ENCODE measurements at regions not wholly inside any gene's neighbourhood (a gene's known extent, or its start where the extent isn't known, plus 50 kb on each side); places are given as distances from the start of the nearest gene placed in this dataset.

DNA sequence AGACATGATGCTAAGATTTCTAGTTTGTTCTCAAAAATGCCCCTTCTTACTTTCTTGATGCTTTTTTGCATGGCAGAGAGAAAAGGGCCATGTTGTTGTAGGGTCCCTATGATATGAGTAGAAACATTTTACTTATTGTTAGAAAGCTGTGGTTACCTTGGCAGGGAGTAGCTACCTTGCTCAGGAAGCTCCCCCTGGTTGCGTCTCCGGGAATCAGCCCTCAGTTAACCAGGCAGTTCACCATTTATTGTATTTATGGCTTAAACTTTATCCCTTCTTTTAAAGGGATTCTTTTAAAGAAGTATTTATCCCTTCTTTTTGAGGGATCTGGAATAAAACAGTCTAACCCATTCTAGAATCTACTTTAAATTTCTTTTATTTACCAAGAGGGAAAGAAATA is 113.9 kb upstream of the PROKR2 start:
- Histone ChIP-seq H3K79me2 (ENCODE audit: low read length) (no peaks in the 10 kb centered on the region), H3K36me3 (replicated peaks; ENCODE audit: low read depth, low read length) (no peaks in the 10 kb centered on the region), H2AFZ (ENCODE audit: low read depth, low read length) (no peak overlapping the region), H3K27ac (ENCODE audit: low read length) (no peak overlapping the region), H4K20me1 (ENCODE audit: insufficient read depth, low read length) (no peaks in the 10 kb centered on the region), H3K9me3 (ENCODE audit: insufficient read depth, low read length) (no peaks in the 10 kb centered on the region), H3K4me1 (ENCODE audit: low read length) (no peaks in the 10 kb centered on the region), H3K4me2 (ENCODE audit: low read length) (no peak overlapping the region), H3K4me3 (ENCODE audit: low read length) (no peak overlapping the region), H3K27me3 (ENCODE audit: low read depth, low read length) (peaks cover 47% of the 10 kb centered on the region; the same call in 1 of the 2 replicates), H3K9ac (ENCODE audit: low read length) (no peak overlapping the region)
- TF ChIP-seq CTCF (IDR thresholded peaks at IDR 0.05; ENCODE audit: low read depth, low read length) (no peak), EZH2phosphoT487 (IDR thresholded peaks at IDR 0.05; ENCODE audit: low read depth) (no peak)

DNA sequence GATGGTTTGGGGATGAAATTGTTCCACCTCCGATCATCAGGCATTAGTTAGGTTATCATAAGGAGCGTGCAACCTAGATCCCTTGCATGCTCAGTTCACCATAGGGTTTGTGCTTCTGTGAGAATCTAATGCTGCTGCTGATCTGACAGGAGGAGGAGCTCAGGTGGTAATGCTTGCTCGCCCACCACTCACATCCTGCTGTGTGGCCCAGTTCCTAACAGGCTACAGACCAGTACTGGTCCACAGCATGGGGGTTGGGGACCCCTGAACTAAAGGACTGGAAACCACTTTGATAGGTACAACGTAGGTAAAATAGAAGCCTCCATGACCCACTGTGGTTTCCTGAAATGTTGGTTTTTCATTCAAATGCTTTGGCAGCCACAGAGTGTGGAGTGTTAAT is 109.3 kb upstream of the PROKR2 start:
- Histone ChIP-seq H3K27ac (ENCODE audit: low read length) (no peak overlapping the region), H3K4me1 (ENCODE audit: low read length) (no peaks in the 10 kb centered on the region), H2AFZ (ENCODE audit: low read depth, low read length) (no peak overlapping the region), H3K4me3 (ENCODE audit: low read length) (no peak overlapping the region), H3K9ac (ENCODE audit: low read length) (no peak overlapping the region), H3K79me2 (ENCODE audit: low read length) (no peaks in the 10 kb centered on the region), H3K4me2 (ENCODE audit: low read length) (no peak overlapping the region), H4K20me1 (ENCODE audit: insufficient read depth, low read length) (no peaks in the 10 kb centered on the region), H3K27me3 (ENCODE audit: low read depth, low read length) (peaks cover 33% of the 10 kb centered on the region; the same call in 1 of the 2 replicates), H3K36me3 (replicated peaks; ENCODE audit: low read depth, low read length) (no peaks in the 10 kb centered on the region), H3K9me3 (ENCODE audit: insufficient read depth, low read length) (no peaks in the 10 kb centered on the region)
- TF ChIP-seq EZH2phosphoT487 (IDR thresholded peaks at IDR 0.05; ENCODE audit: low read depth), result no peak
- no peak for TF ChIP-seq CTCF (IDR thresholded peaks at IDR 0.05; ENCODE audit: low read depth, low read length)

GRCh38 chr20:5416086-5416485 is 99.3 kb upstream of the PROKR2 start:
- TF ChIP-seq EZH2phosphoT487 (IDR thresholded peaks at IDR 0.05; ENCODE audit: low read depth) (no peak), CTCF (IDR thresholded peaks at IDR 0.05; ENCODE audit: low read depth, low read length) (no peak)
- Histone ChIP-seq H3K4me3 (ENCODE audit: low read length) (no peak overlapping the region), H3K27me3 (ENCODE audit: low read depth, low read length) (peaks cover 50% of the 10 kb centered on the region), H3K36me3 (replicated peaks; ENCODE audit: low read depth, low read length) (no peaks in the 10 kb centered on the region), H3K9me3 (ENCODE audit: insufficient read depth, low read length) (no peaks in the 10 kb centered on the region), H3K4me1 (ENCODE audit: low read length) (no peaks in the 10 kb centered on the region), H3K27ac (ENCODE audit: low read length) (no peak overlapping the region), H4K20me1 (ENCODE audit: insufficient read depth, low read length) (no peaks in the 10 kb centered on the region), H2AFZ (ENCODE audit: low read depth, low read length) (no peak overlapping the region), H3K9ac (ENCODE audit: low read length) (no peak overlapping the region), H3K4me2 (ENCODE audit: low read length) (no peak overlapping the region), H3K79me2 (ENCODE audit: low read length) (no peaks in the 10 kb centered on the region)

GRCh38 chr20:5413394-5413793 is 96.6 kb upstream of the PROKR2 start:
- no peak overlapping the region for H3K27ac ChIP-seq (ENCODE audit: low read length)
- H3K36me3 ChIP-seq (replicated peaks; ENCODE audit: low read depth, low read length), result no peaks in the 10 kb centered on the region
- H4K20me1 ChIP-seq (ENCODE audit: insufficient read depth, low read length), result no peaks in the 10 kb centered on the region
- no peak overlapping the region for H2AFZ ChIP-seq (ENCODE audit: low read depth, low read length)
- no peak overlapping the region for H3K9ac ChIP-seq (ENCODE audit: low read length)
- H3K27me3 ChIP-seq (ENCODE audit: low read depth, low read length), result peaks cover 68% of the 10 kb centered on the region
- TF ChIP-seq EZH2phosphoT487 (IDR thresholded peaks at IDR 0.05; ENCODE audit: low read depth), result no peak
- no peak for TF ChIP-seq CTCF (IDR thresholded peaks at IDR 0.05; ENCODE audit: low read depth, low read length)
- H3K4me3 ChIP-seq (ENCODE audit: low read length), result no peak overlapping the region
- H3K79me2 ChIP-seq (ENCODE audit: low read length), result no peaks in the 10 kb centered on the region
- no peaks in the 10 kb centered on the region for H3K9me3 ChIP-seq (ENCODE audit: insufficient read depth, low read length)
- H3K4me1 ChIP-seq (ENCODE audit: low read length), result no peaks in the 10 kb centered on the region
- H3K4me2 ChIP-seq (ENCODE audit: low read length), result no peak overlapping the region

All from OCI-LY3 (cell line).